DMS79 treated with DMSO at 0.1 percent for 48 hours (cell line): ENCODE measurements at regions not wholly inside any gene's neighbourhood (a gene's known extent, or its start where the extent isn't known, plus 50 kb on each side); places are given as distances from the start of the nearest gene placed in this dataset.

Source experiments
- DNase-seq: peaks from one replicate; lab custom pipeline; 2025; lab: John Stamatoyannopoulos, UW

GRCh38 chrX:40314070-40314469 is 216.3 kb upstream of the BCOR start:
- DNase-seq, result no peak

DNA sequence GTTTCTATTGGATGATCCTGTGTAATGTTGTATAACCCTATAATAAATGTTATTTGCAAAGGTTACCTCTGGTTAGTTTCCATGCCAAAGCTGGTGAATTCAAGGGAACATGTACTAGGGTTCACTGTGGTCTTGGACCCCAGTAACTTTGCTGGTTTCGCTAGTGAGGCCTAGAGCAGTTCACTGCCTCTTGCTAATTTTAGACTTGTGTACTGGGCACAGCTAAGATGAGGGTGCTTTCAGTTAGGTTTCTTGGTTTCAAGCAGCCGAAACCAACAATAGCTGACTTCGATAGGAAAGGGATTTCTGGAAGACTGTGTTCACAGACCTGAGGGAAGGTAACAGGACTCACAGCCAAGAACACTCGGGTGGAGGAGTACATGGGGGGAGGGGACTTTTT is 215.5 kb upstream of the BCOR start:
- no peak for DNase-seq

DNA sequence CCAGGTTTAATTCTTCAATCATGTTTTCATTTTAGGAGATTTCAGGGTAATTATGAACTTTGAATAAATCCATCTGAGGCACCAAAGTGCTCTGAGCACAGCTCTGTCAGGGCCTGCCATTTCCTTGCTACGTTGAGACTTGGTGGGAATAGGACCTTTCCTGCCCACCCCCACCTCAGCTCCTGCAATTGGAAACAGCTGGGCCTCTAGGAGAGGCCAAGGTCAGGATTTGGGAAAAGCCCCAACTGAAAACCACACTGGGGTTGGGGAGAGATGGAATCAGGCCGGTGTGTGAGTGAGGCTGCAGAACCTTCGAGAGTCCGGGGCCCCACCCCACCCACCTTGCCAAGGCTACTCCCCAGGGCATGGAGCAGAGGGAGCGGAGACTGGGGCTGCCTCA is 212.7 kb upstream of the BCOR start:
- no peak for DNase-seq

GRCh38 chrX:40310016-40310415 is 212.3 kb upstream of the BCOR start:
- DNase-seq, result no peak

DNA sequence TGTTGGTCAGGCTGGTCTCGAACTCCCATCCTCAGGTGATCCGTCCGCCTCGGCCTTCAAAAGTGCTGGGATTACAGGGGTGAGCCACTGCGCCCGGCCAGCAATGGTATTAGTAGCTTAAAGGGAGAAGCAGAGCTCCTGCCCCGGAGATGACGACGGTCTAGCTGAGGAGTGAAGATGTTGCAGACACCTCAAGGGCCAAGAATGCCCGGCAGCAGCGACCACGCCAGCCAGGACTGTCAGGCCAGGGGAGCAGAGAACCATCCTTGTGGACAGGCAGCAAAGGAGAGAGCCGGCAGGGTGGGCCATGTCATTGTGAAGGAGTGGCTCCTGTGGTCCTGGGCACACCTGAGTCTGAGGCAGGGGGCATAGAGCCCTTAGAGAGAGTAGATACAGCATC is 210.1 kb upstream of the BCOR start:
- DNase-seq, result no peak

DNA sequence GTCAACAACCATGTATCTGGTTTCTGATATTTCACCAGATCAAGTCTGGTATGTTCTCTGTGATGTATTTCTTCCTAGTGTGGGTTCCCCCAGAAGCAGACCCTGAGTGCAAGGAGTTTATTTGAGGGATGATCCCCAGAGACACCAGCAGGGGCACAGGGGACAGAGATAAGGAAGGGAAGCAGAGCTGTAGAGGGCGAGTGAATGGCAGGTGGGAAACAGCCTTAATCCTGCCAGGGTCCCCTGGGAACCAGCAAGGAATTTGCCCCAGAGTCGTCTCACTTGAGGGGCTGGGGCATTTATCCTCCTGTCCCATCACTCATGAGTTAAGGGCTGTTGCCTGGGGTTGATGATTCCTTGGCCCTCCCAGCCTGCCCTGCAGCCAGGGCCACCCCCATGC is 206.4 kb upstream of the BCOR start:
- DNase-seq, result no peak

DNA sequence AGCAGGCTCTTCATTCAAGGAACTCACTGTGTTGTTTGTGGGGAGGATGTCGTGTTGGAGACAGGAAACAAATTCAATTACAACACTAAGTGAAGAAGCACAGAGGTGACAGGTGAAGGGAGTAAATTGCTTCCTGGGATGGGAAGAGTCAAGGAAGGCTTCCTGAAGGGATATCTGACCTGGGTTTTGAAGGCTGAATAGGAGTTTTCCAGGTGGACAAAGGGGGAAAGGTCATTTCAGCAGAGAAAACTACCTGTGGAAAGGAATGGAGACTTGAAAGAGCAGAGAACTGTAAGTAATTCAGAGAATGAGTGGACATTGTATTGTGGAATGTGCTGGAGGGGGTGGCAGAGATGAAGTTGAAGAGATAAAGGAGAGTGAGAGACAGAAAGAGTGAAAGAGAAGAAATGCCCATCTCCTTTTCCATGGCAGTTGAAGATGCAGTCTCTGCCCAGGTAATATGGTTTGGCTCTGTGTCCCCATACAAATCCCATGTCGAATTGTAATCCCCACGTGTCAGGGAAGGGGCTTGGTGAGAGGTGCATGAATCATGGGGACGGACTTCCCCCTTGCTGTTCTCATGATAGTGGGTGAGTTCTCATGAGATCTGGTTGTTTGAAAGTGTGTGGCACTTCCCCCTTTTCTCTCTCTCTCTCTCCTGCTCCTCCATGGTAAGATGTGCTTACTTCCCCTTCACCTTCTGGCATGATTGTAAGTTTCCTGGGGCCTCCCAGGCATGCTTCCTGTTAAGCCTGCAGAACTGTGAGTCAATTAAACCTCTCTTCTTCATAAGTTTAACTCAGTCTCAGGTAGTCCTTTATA is 205.7 kb upstream of the BCOR start:
- DNase-seq, result no peak

DNA sequence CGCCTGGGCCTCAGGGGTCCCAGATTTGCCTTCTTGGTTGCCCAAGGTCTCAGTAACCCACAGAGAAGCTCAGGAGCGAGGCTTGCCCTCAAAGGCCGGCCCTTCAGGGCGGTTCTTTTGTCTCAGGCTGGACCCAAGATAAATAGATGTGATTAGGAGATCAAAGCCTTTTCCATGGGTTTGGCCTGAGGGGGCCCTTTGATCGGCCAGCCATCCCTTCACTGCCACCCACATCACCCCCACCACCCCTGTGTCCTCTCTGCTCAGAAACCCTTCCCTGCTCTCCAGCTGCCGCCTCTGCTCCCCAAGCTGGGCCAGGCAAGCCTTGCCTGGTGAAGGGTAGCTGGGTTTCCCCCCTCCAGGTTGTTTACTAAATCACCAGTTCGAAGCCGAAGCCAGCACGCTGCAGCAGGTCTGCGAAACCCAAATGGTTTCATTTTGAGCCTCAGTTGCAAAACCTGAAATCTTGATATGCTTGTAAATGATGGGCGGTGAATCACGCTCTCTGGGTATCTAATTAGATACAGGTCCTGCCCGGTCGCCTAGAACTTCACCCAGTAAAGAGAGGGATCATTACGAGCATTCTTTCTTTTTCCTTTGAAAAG is 202.6 kb upstream of the BCOR start:
- no peak for DNase-seq

DNA sequence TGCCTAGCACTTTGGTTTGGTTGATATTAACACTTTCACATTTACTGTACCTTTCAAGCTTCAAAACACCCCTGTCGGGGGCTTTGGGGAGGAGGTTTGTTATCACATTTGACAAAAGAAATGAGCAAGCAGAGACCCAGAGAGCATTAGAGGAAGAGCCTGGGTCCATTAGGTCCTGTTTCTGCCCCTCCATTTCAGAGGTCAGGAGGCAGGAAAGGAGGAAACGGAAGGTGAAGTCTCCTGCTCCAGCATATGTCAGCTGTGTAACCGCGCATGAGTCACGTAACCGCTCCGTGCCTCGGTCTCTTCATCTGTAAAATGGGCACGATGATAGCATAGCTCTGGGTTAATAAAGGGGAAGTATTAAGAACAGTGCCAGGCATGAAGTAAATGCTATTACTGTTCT is 201.9 kb upstream of the BCOR start:
- no peak for DNase-seq

- no peak for DNase-seq
Measured at GRCh38 chrX:40298572-40299479, 201.1 kb upstream of the BCOR start.

DNA sequence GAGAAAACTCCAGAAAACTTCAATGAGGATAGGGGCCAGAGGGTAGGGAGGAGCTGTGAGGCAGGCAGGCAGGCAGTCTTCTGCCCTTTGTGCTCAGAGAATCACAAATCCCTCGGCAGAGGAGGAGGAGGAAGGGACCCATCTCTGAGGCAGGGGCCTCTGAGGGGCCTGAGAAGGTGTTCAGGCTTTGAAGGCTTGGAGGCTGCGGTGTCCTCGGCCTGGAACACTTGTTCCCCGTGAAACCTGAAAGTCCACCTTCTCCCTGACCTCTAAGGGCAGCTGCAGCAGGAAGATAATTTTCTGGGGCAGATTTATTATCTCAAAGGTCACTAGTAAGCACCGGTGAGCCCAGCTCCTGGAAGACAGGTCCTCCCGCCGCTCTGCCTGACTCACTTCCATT is 200.3 kb upstream of the BCOR start:
- no peak for DNase-seq

GRCh38 chrX:40291553-40291952 is 193.8 kb upstream of the BCOR start:
- DNase-seq, result no peak

GRCh38 chrX:40290517-40290916 is 192.8 kb upstream of the BCOR start:
- DNase-seq, result no peak

GRCh38 chrX:40285876-40286275 is 188.1 kb upstream of the BCOR start:
- DNase-seq, result no peak

- DNase-seq, result no peak
Measured at GRCh38 chrX:40284852-40285251, 187.1 kb upstream of the BCOR start.

DNA sequence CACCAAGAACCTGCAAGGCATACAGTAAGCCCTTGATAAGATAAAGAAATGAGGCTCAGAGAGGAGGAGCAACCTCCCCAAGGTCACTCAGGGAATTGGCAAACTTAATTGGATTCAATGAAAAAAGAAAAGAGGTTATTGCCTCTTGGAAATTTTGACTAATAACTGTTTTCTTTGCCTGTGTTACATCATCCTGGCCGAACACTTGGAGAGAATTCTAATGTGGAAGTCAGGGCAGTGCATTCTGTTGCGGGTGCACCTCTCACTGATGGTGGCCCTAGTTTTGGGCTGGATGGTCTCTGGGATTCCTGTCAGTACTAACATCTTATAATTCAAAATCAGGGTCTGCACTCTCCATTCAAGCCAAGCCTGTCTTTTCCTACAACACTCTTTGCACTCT is 186.2 kb upstream of the BCOR start:
- no peak for DNase-seq

DNA sequence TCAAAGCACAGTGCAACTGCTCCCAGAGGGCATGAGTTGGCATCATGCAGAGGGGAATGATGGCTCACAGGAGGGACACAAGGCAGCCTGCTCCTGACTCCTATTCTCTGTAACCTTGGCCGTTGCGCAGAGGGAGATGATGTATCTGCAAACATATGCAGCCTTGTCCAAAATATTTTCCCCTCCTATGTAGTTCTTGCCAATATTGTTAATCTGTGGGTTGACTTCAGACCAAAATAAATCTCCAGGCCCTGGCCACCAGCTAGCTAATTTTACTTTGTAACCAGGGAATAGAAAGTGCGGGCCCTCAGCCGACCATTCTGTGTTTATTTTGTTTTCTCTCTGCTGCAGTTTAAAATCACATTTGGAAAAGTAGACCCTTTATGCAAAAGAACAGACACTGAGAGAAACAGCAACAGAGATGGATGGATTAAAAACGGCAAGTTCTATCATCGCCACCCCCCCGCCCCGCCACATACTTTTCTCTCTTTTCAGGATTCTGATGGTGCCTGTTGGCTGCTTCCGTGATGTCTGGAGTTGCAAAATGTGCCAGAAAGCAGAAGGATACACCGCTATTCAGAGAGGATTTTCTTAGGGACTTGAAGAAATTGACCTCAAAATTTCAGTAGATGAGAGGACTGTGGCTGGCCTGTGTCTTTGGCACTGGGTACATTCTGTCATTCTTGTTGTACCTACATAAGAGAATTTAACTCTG is 185.3 kb upstream of the BCOR start:
- no peak for DNase-seq

GRCh38 chrX:40282348-40282747 is 184.6 kb upstream of the BCOR start:
- no peak for DNase-seq

DNA sequence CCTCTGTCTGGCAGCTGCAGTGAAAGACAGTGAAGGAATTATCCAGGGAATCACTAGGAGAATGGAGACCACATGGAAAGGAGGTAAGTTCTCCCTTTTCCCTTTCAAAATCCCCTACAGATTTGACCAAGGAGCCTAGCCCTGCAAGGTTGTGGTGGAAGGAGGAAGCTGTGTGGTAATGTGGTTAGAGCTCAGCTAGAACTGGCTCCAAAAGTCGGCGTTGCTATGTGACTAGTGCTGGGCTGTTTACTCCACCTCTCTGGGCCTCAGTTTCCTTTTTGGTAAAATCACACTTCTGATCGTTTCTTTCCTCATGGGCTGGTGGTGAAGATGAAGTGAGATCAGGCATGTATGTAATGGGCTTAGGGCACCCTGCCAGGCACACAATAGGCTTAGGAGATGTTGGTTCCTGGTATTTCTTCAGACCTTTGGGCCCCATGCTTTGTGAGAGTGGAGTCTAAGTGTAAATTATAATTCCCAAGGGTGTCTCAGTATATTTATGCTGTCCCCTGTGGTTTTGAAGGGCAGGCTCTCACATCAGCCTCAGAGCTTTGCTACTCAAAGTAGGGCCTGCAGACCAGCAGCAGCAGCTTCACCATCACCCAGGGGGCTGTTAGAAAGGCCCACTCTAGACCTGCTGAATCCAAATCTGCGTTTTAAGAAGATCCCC is 183.7 kb upstream of the BCOR start:
- peak; percentile 0 for DNase-seq

- DNase-seq, result peak; percentile 48
Measured at GRCh38 chrX:40279762-40280161, 182.0 kb upstream of the BCOR start.

- DNase-seq, result peak; percentile 12
Measured at GRCh38 chrX:40279091-40279430, 181.3 kb upstream of the BCOR start.
